Activated naive CD4-positive, alpha-beta T cell treated with anti-CD3 and anti-CD28 coated beads, Interleukin-2, amount 50 U/mL, for 24 hours (primary cell): ENCODE measurements at regions not wholly inside any gene's neighbourhood (a gene's known extent, or its start where the extent isn't known, plus 50 kb on each side); places are given as distances from the start of the nearest gene placed in this dataset.

ENCODE experiments used
- H3K27ac Mint-ChIP-seq: one replicate; pipeline ENCODE4 v1.8.0; 2021; ENCODE audit warnings: mild to moderate bottlenecking, mixed read lengths
- H3K27me3 Mint-ChIP-seq: one replicate; pipeline ENCODE4 v1.8.0; 2021; ENCODE audit warnings: mixed read lengths
- H3K36me3 Mint-ChIP-seq: one replicate; pipeline ENCODE4 v1.8.0; 2021; ENCODE audit warnings: mixed read lengths
- H3K4me1 Mint-ChIP-seq: one replicate; pipeline ENCODE4 v1.8.0; 2021; ENCODE audit warnings: mixed read lengths
- H3K4me3 Mint-ChIP-seq: one replicate; pipeline ENCODE4 v1.8.0; 2021; ENCODE audit warnings: mild to moderate bottlenecking, mixed read lengths
- H3K9me3 Mint-ChIP-seq: one replicate; pipeline ENCODE4 v1.8.0; 2021; ENCODE audit warnings: mixed read lengths

- Mint-ChIP-seq H3K27me3 (no peaks in the 10 kb centered on the region), H3K4me3 (no peak overlapping the region), H3K9me3 (no peaks in the 10 kb centered on the region), H3K27ac (no peak overlapping the region), H3K36me3 (no peaks in the 10 kb centered on the region), H3K4me1 (peaks cover 13% of the 10 kb centered on the region)
These were observed 346.7 kb upstream of the AKR1E2 start for GRCh38 chr10:4479342-4479741.

- H3K27me3 Mint-ChIP-seq, result peaks cover 3% of the 10 kb centered on the region
- no peaks in the 10 kb centered on the region for H3K9me3 Mint-ChIP-seq
- H3K27ac Mint-ChIP-seq, result no peak overlapping the region
- no peak overlapping the region for H3K4me3 Mint-ChIP-seq
- H3K4me1 Mint-ChIP-seq, result peaks cover 13% of the 10 kb centered on the region
- H3K36me3 Mint-ChIP-seq, result no peaks in the 10 kb centered on the region
These were observed 348.3 kb upstream of the AKR1E2 start for GRCh38 chr10:4477664-4478063.

GRCh38 chr10:4475827-4476490 lies 350.0 kb upstream of the AKR1E2 start:
- Mint-ChIP-seq H3K36me3 (no peaks in the 10 kb centered on the region), H3K4me1 (no peaks in the 10 kb centered on the region), H3K9me3 (no peaks in the 10 kb centered on the region), H3K27ac (no peak overlapping the region), H3K27me3 (peaks cover 5% of the 10 kb centered on the region), H3K4me3 (no peak overlapping the region)

- H3K27ac Mint-ChIP-seq, result no peak overlapping the region
- no peaks in the 10 kb centered on the region for H3K36me3 Mint-ChIP-seq
- no peak overlapping the region for H3K4me3 Mint-ChIP-seq
- H3K27me3 Mint-ChIP-seq, result peaks cover 5% of the 10 kb centered on the region
- H3K9me3 Mint-ChIP-seq, result no peaks in the 10 kb centered on the region
- no peaks in the 10 kb centered on the region for H3K4me1 Mint-ChIP-seq
These were observed 351.2 kb upstream of the AKR1E2 start for GRCh38 chr10:4474829-4475228.

GRCh38 chr10:4473977-4474376 lies 352.0 kb upstream of the AKR1E2 start:
- Mint-ChIP-seq H3K27ac (no peak overlapping the region), H3K4me1 (no peaks in the 10 kb centered on the region), H3K36me3 (no peaks in the 10 kb centered on the region), H3K9me3 (no peaks in the 10 kb centered on the region), H3K27me3 (peaks cover 11% of the 10 kb centered on the region), H3K4me3 (no peak overlapping the region)

GRCh38 chr10:4472190-4472904 lies 353.7 kb upstream of the AKR1E2 start:
- Mint-ChIP-seq H3K36me3 (no peaks in the 10 kb centered on the region), H3K4me3 (no peak overlapping the region), H3K4me1 (no peaks in the 10 kb centered on the region), H3K27me3 (peaks cover 15% of the 10 kb centered on the region), H3K27ac (no peak overlapping the region), H3K9me3 (no peaks in the 10 kb centered on the region)

- Mint-ChIP-seq H3K27ac (no peak overlapping the region), H3K4me1 (no peaks in the 10 kb centered on the region), H3K9me3 (no peaks in the 10 kb centered on the region), H3K36me3 (no peaks in the 10 kb centered on the region), H3K27me3 (peaks cover 19% of the 10 kb centered on the region), H3K4me3 (no peak overlapping the region)
These were observed 355.7 kb upstream of the AKR1E2 start for GRCh38 chr10:4470231-4470835.

GRCh38 chr10:4467481-4467880 lies 358.5 kb upstream of the AKR1E2 start:
- Mint-ChIP-seq H3K4me3 (no peak overlapping the region), H3K4me1 (no peaks in the 10 kb centered on the region), H3K9me3 (no peaks in the 10 kb centered on the region), H3K27ac (no peak overlapping the region), H3K27me3 (peaks cover 16% of the 10 kb centered on the region), H3K36me3 (no peaks in the 10 kb centered on the region)

- Mint-ChIP-seq H3K27ac (no peak overlapping the region), H3K9me3 (no peaks in the 10 kb centered on the region), H3K36me3 (no peaks in the 10 kb centered on the region), H3K4me1 (no peaks in the 10 kb centered on the region), H3K4me3 (no peak overlapping the region), H3K27me3 (no peaks in the 10 kb centered on the region)
These were observed 365.7 kb upstream of the AKR1E2 start for GRCh38 chr10:4460267-4460666.

- H3K4me1 Mint-ChIP-seq, result no peaks in the 10 kb centered on the region
- H3K27me3 Mint-ChIP-seq, result no peaks in the 10 kb centered on the region
- H3K27ac Mint-ChIP-seq, result no peak overlapping the region
- no peak overlapping the region for H3K4me3 Mint-ChIP-seq
- no peaks in the 10 kb centered on the region for H3K9me3 Mint-ChIP-seq
- no peaks in the 10 kb centered on the region for H3K36me3 Mint-ChIP-seq
These were observed 366.5 kb upstream of the AKR1E2 start for GRCh38 chr10:4459531-4459930.

GRCh38 chr10:4457597-4457996 lies 368.4 kb upstream of the AKR1E2 start:
- H3K27ac Mint-ChIP-seq, result no peak overlapping the region
- H3K27me3 Mint-ChIP-seq, result peaks cover 5% of the 10 kb centered on the region
- no peaks in the 10 kb centered on the region for H3K36me3 Mint-ChIP-seq
- H3K4me3 Mint-ChIP-seq, result no peak overlapping the region
- H3K9me3 Mint-ChIP-seq, result no peaks in the 10 kb centered on the region
- no peaks in the 10 kb centered on the region for H3K4me1 Mint-ChIP-seq

GRCh38 chr10:4456776-4457175 lies 369.2 kb upstream of the AKR1E2 start:
- Mint-ChIP-seq H3K27ac (no peak overlapping the region), H3K9me3 (no peaks in the 10 kb centered on the region), H3K4me1 (peaks cover 1% of the 10 kb centered on the region), H3K4me3 (no peak overlapping the region), H3K36me3 (no peaks in the 10 kb centered on the region), H3K27me3 (peaks cover 6% of the 10 kb centered on the region)

- Mint-ChIP-seq H3K9me3 (no peaks in the 10 kb centered on the region), H3K36me3 (no peaks in the 10 kb centered on the region), H3K4me3 (no peak overlapping the region), H3K4me1 (peaks cover 4% of the 10 kb centered on the region), H3K27ac (no peak overlapping the region), H3K27me3 (peaks cover 6% of the 10 kb centered on the region)
These were observed 369.7 kb upstream of the AKR1E2 start for GRCh38 chr10:4456279-4456678.

- Mint-ChIP-seq H3K27ac (no peak overlapping the region), H3K27me3 (peaks cover 9% of the 10 kb centered on the region), H3K4me3 (no peak overlapping the region), H3K9me3 (no peaks in the 10 kb centered on the region), H3K4me1 (peaks cover 12% of the 10 kb centered on the region), H3K36me3 (no peaks in the 10 kb centered on the region)
These were observed 372.1 kb upstream of the AKR1E2 start for GRCh38 chr10:4453950-4454349.

- Mint-ChIP-seq H3K4me3 (no peak overlapping the region), H3K27ac (no peak overlapping the region)
These were observed 372.7 kb upstream of the AKR1E2 start for GRCh38 chr10:4453276-4453675.

More at GRCh38 chr10:4453276-4453675, 372.7 kb upstream of the AKR1E2 start:
- Mint-ChIP-seq H3K36me3 (no peaks in the 10 kb centered on the region), H3K27me3 (peaks cover 9% of the 10 kb centered on the region), H3K4me1 (peaks cover 12% of the 10 kb centered on the region), H3K9me3 (no peaks in the 10 kb centered on the region)
